ENCODE measurements at regions not wholly inside any gene's neighbourhood (a gene's known extent, or its start where the extent isn't known, plus 50 kb on each side); places are given as distances from the start of the nearest gene placed in this dataset.
"Not testable (repeated sequence)": the region's sequence is repeated elsewhere in the genome, so short reads cannot be mapped to it uniquely, and the experiment has no call there.

GRCh38 chr5:88058625-88059024, 210.0 kb downstream of the TMEM161B start:
- 83 to 91% methylated on average over 1 of the region's 1 CpG for WGBS, 2 donors
- no peak for ATAC-seq (ENCODE audit: low FRiP score in 2 of 2)
- H3K9me3 ChIP-seq, result peaks cover 0 to 10% (median 0%) of the 10 kb centered on the region in 4 donors

GRCh38 chr5:88052468-88052867, 216.2 kb downstream of the TMEM161B start:
- WGBS, 2 donors, result 72 to 81% methylated on average over 5 to 23 of the region's 26 CpGs
- H3K9me3 ChIP-seq; H3K4me3 ChIP-seq; H3K36me3 ChIP-seq; H3K4me1 ChIP-seq; ATAC-seq (ENCODE audit: low FRiP score in 2 of 2); H3K27ac ChIP-seq; H3K27me3 ChIP-seq: not testable (repeated sequence)
- DNase-seq, result peak in 1 of 2 donors; percentile 42

More at GRCh38 chr5:88058625-88059024, 210.0 kb downstream of the TMEM161B start:
- no peak for DNase-seq
- no peak for TF ChIP-seq POLR2AphosphoS5 (IDR thresholded peaks at IDR 0.05)
- TF ChIP-seq EP300 (IDR thresholded peaks at IDR 0.05), result no peak
- TF ChIP-seq POLR2A (IDR thresholded peaks at IDR 0.05), result no peak
- no peak for TF ChIP-seq CTCF (IDR thresholded peaks at IDR 0.05)
- Histone ChIP-seq H3K36me3 (no peaks in the 10 kb centered on the region), H3K4me3 (no peak overlapping the region), H3K4me1 (no peaks in the 10 kb centered on the region), H3K27ac (no peak overlapping the region), H3K27me3 (no peaks in the 10 kb centered on the region)

GRCh38 chr5:88051148-88051547, 217.5 kb downstream of the TMEM161B start:
- no peaks in the 10 kb centered on the region for H3K9me3 ChIP-seq
- ATAC-seq (ENCODE audit: low FRiP score in 2 of 2), result no peak
- WGBS, 2 donors, result 78 to 81% methylated on average over 2 of the region's 2 CpGs

GRCh38 chr5:88049737-88050136, 218.9 kb downstream of the TMEM161B start:
- no peak overlapping the region for H3K27ac ChIP-seq
- no peak for TF ChIP-seq CTCF (IDR thresholded peaks at IDR 0.05)
- H3K4me3 ChIP-seq, result no peak overlapping the region
- WGBS, 2 donors, result 32 to 33% methylated on average over 4 of the region's 4 CpGs
- DNase-seq (no peak), ATAC-seq (ENCODE audit: low FRiP score in 2 of 2) (no peak)
- H3K4me1 ChIP-seq, result no peaks in the 10 kb centered on the region
- no peaks in the 10 kb centered on the region for H3K27me3 ChIP-seq
- H3K36me3 ChIP-seq, result no peaks in the 10 kb centered on the region
- no peaks in the 10 kb centered on the region for H3K9me3 ChIP-seq

More at GRCh38 chr5:88051148-88051547, 217.5 kb downstream of the TMEM161B start:
- no peaks in the 10 kb centered on the region for H3K27me3 ChIP-seq
- H3K4me1 ChIP-seq, result no peaks in the 10 kb centered on the region
- no peak overlapping the region for H3K27ac ChIP-seq
- DNase-seq, result no peak
- no peak overlapping the region for H3K4me3 ChIP-seq
- H3K36me3 ChIP-seq, result no peaks in the 10 kb centered on the region
- no peak for TF ChIP-seq EP300 (IDR thresholded peaks at IDR 0.05)
- TF ChIP-seq POLR2A (IDR thresholded peaks at IDR 0.05), result no peak
- no peak for TF ChIP-seq CTCF (IDR thresholded peaks at IDR 0.05)
- no peak for TF ChIP-seq POLR2AphosphoS5 (IDR thresholded peaks at IDR 0.05)

GRCh38 chr5:88049156-88049555, 219.5 kb downstream of the TMEM161B start:
- no peak for ATAC-seq (ENCODE audit: low FRiP score in 2 of 2)
- no peaks in the 10 kb centered on the region for H3K36me3 ChIP-seq
- no peaks in the 10 kb centered on the region for H3K27me3 ChIP-seq
- no peak for DNase-seq
- TF ChIP-seq EP300 (IDR thresholded peaks at IDR 0.05), result no peak
- TF ChIP-seq POLR2A (IDR thresholded peaks at IDR 0.05), result no peak
- no peak for TF ChIP-seq CTCF (IDR thresholded peaks at IDR 0.05)
- no peak for TF ChIP-seq POLR2AphosphoS5 (IDR thresholded peaks at IDR 0.05)
- no peak overlapping the region for H3K4me3 ChIP-seq
- no peaks in the 10 kb centered on the region for H3K9me3 ChIP-seq
- WGBS, 2 donors, result 65 to 71% methylated on average over 3 of the region's 3 CpGs
- no peak overlapping the region for H3K27ac ChIP-seq
- H3K4me1 ChIP-seq, result no peaks in the 10 kb centered on the region
